COLO668 (cell line): ENCODE measurements at regions not wholly inside any gene's neighbourhood (a gene's known extent, or its start where the extent isn't known, plus 50 kb on each side); places are given as distances from the start of the nearest gene placed in this dataset.

Experiments
- DNase-seq: peaks from one replicate; lab custom pipeline; 2025; ENCODE audit not compliant: unreplicated experiment; lab: John Stamatoyannopoulos, UW

- DNase-seq: no peak
Measured at GRCh38 chr2:40507432-40507831, 55.5 kb upstream of the SLC8A1 start.

- no peak for DNase-seq
Measured at GRCh38 chr2:40510304-40510703, 58.4 kb upstream of the SLC8A1 start.

GRCh38 chr2:40511661-40512213, 59.8 kb upstream of the SLC8A1 start:
- DNase-seq: no peak

DNA sequence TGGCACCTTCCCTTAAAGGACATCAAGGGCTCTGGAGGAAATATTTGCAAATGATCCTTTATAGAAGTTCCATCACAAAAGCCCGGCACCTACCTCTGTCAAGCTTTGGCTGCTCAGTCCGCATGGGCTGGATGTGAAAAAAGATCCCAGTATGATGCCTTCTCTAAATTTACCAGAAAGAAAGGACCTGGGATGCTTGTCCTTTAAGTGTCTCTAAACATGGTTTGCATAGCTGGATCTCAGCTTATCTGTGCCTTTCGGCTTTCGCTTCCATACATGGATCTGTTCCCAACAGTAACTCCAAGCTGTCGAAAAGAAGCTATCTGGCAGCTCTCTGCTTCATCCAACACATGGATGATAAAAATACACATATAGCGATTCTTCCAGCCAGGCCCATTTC, 60.4 kb upstream of the SLC8A1 start:
- DNase-seq: no peak

- no peak for DNase-seq
Measured at GRCh38 chr2:40513201-40513600, 61.3 kb upstream of the SLC8A1 start.

- DNase-seq: no peak
Measured at GRCh38 chr2:40516604-40517003, 64.7 kb upstream of the SLC8A1 start.

DNA sequence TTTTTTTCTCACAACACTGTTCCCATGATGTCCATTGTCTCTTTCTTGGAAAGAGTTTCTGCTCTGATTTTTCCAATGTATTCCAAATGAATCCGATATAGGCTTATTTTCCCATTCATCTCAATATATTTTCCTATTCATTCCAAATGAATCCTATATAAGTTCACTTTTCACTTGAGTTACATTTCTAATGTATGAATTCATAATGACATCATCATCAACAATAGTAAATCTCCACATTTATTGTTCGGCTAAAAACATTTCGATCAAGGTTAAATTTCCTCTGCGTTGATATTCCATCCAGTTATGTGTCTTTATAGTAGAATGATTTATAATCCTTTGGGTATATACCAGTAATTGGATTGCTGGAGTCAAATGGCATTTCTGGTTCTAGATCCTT, 76.7 kb upstream of the SLC8A1 start:
- DNase-seq: no peak

DNA sequence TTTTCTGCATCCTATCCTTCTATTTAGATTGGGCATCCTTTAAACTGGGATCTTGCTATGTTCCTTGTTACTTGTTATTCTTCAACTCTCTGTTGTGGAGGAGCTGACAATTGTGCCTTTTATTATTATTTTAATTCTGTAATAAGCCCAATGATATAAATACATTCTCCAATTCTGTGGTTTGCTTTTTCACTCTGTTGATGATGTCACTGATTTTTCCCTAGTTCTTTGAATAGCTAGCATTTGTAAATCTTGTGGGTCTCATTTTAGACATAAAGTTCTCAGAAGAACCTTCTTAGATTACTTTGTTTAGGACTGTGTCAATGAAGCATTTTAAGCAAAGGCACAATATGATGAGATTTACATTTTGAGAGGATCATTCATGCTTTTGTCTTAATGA, 79.5 kb upstream of the SLC8A1 start:
- no peak for DNase-seq

DNA sequence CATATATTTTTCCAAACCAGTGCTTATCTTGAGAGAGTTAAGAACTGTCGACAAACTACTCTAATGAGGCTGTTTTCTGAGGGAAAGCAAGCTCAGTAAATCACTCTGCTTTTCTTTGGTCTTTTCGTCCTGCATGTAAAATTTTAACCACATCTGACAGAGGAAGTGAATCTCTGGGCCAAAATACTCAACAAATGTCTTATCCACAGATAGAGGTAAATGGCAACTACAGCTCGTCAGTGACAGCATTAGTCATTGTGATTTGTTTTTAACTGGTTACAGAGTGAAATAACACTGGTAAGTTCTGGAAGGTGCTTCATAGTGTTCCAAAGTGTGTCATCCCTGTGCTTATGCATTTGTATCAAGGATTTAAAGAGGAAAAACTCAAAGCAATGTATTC, 82.6 kb upstream of the SLC8A1 start:
- no peak for DNase-seq

- DNase-seq: no peak
Measured at GRCh38 chr2:40535972-40536371, 84.1 kb upstream of the SLC8A1 start.

DNA sequence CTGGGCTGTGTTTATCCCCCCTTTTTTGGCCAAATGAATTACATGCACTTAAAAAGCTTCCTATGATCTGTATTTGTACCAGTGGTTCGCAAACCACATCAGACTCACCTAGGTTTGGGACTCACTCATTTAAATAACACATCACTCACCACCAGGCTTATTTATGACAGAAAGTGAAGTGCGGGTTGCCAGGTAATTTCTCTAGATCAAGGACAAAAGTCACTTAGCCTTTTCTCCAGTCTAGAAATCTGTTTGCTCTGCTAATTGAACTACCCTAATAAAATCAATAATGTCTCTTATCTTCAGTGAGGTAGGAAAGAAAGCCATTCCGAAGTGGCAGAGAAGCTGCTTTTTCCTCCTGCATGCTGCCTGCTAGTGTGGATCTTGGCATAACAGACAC, 88.1 kb upstream of the SLC8A1 start:
- no peak for DNase-seq

DNA sequence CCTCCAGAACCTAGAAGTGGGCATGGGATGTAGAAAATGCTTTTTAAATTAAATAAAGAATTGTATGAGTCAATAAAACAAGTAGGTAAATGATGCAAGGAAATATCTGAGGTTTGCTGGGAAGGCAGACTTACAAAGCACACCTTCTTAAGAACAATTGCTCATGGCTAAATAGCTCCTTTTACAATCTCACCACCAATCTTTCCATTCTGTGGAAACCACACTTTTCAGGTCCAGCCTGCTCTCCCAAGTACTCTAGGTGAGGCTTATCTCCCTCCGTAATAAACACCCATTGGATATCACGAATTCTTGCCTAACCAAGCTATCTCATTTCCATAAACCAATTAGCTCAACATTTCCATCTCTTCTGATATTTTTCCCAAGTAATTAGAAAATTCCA, 91.5 kb upstream of the SLC8A1 start:
- DNase-seq: no peak

DNA sequence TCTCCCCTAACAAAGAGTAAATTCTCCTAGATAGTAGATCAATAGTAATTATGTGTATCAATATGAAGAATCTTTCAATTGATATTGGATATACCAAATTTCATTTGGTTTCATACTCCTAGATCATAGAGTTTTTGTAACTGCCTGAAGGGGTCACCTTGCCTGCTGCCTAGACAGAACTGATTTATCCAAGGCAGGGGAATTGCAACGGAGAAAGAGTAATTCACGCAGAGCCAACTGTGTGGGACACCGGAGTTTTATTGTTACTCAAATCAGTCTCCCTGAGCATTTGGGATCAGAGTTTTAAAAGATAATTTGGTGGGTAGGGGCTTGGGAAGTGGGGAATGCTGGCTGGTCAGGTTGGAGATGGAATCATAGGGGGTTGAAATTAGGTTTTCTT, 92.2 kb upstream of the SLC8A1 start:
- no peak for DNase-seq

- DNase-seq: no peak
Measured at GRCh38 chr2:40545645-40546044, 93.8 kb upstream of the SLC8A1 start.

DNA sequence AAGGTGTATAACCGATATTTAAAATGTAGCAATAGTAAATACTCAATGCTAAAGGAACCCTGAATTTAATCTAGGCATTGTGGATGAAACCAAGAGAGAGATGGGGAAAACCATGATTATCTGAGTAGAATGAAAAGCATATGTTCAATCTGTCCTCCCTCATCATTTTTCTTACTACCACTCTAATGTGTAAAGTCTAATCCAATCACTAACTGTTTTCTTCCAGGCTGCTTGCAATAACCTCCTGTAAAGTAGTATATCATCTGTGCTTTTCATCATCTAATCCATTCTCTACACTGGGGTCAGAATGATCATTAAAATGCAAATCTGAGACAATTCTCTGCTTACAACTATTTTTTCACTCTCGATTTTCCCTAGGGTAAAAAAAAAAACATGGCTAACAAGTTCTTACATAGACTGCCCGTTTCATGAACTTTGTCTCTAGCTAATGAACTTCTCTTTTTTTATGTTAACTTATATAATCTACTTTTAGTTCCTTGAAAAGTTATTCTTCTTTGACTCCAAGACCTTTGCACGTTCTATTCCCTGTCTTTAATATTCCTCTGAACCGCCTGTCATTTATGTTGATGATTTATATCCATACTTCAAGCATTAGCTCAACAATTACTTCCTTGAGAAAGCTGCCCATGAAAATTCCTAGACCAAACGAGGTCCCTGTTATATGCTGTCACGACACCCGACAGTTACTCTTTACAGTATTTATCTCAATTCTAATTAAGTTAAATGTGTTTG, 94.7 kb upstream of the SLC8A1 start:
- no peak for DNase-seq

DNA sequence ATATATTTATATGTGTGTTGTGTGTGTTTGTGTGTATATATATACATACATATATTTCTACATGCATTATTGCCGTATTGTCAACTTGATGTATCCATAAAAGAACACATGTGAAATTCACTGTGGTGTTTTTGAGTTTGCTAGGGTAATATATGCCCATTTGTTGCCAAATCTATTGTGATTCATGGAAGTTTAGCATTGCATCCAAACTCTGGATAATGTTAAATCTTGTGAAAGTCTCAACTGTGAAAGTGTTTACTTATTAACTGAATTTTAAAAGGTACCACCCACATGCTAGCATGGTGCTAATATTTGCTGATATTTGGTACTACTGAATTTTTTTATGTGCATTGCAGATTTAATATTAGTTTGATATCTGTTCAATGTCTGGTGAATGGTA, 96.6 kb upstream of the SLC8A1 start:
- no peak for DNase-seq

DNA sequence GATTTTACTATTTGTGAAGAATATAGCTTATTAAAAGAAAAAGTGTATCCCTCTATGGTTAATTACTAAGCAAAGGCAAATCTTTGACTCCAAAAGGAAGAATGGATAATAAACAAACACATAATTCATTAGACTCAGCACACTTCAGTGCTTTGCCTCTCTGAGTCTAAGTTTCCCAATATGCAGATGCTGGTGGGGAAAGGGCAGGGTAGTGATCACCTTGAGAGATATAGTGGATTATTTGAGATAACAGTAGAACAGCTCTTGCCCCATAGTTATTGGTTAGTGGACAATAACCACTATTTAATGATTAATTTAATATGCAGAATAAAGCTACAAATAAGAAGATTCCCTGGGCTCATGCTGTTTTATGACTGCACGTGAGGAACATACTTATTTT, 98.2 kb upstream of the SLC8A1 start:
- no peak for DNase-seq

DNA sequence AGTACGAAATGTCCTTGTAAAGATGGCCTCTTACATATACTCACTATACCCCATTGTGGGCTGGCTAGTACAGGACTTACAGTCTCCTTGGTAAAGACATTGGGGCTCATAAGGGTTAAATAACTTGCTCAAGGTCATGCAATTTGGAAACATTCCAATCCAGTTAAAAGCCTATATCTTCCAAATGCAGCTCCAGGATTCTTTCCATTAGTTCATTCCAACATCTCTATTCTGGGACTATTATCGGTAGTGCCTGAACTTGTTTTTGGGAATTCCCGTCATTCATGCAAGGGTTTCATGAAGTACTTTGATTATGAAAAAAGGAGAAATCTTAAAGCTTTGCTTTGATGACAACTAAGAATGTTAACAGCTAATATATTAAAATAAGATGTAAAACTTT, 99.2 kb upstream of the SLC8A1 start:
- DNase-seq: no peak

DNA sequence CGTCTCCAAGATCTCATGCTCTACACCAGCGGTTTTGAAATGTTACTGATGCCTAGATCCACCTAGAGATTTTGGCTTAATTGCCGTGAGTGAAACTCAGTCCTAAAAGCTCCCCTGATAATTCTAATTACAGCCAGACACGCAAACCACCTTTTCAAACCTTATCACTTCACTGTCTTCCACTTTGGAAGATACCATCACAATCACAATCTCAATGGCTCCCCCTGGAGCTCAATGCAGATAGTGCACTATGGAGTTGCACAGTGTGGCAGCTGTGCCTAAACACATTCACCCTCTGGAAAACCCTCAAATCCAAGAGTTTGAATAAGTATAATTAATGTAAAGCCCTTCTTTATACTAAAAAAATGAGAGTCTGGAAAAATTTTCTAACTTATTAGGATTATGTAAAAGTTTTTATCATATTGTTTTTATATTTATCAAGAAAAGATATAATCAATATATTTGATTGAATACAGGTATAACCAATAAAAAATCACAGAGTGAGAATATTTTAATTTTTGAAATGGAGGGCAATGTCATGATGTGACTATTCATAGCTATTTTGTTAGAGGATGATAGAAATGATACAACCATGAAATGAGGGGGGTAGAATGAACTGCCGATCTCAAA, 102.9 kb upstream of the SLC8A1 start:
- peak; percentile 43 for DNase-seq

GRCh38 chr2:40556293-40556692, 104.4 kb upstream of the SLC8A1 start:
- DNase-seq: no peak

DNA sequence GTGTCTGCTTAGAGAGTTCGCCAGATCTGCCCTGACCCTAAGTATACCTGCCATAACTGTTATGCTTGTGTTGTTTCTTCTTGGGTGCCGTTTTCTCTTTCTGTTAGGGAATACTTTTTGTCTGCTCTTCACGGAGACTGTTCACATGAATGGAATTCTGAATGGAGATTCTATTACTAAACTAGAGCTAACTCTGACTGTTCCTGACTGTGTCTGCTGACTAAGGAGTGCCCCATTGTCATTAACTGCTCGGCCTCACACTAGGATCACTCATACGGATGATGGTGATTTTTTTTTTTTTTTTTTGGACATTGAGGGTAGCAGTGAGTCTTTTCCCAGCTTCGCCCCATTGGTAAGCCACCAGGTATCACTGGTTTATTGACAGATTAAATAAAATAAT, 104.8 kb upstream of the SLC8A1 start:
- no peak for DNase-seq

DNA sequence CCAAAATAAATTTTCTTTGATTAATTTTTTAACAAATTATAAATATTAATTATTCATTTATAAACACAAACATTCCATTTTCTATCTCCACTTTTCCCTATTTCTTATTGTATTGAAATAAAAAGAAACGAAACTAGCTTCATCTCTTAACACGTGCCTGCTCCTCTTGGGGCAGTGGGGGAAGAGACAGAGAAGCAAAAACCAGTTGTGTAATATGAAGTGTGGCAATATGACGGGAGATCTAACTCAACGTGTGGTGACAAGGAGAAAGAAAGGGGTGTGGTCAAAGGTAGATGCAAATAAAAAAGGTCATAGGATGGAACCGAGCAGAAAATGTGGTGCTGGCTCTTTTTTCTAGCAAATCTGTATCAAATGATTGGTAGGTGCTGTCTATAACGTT, 106.9 kb upstream of the SLC8A1 start:
- DNase-seq: no peak

DNA sequence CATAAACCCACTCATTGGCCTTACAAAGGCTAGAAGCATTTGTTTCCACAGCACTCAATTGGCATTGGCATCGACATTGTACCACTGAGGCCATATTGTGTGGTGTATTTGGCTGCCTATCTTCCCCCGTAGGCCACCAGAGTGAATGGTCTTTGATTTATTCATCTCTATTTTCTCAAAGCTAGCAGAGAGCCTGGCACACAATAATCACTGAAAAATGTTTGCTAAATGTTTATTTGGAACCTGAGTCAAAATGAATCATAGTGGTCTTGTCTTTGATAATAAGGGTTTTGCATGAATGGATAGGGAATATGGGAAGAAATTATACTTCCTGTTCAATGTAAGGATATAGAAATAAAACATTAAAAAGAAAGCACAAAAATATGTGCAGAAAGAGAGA, 107.3 kb upstream of the SLC8A1 start:
- no peak for DNase-seq
